ENCODE measurements at regions not wholly inside any gene's neighbourhood (a gene's known extent, or its start where the extent isn't known, plus 50 kb on each side); places are given as distances from the start of the nearest gene placed in this dataset.

DNA sequence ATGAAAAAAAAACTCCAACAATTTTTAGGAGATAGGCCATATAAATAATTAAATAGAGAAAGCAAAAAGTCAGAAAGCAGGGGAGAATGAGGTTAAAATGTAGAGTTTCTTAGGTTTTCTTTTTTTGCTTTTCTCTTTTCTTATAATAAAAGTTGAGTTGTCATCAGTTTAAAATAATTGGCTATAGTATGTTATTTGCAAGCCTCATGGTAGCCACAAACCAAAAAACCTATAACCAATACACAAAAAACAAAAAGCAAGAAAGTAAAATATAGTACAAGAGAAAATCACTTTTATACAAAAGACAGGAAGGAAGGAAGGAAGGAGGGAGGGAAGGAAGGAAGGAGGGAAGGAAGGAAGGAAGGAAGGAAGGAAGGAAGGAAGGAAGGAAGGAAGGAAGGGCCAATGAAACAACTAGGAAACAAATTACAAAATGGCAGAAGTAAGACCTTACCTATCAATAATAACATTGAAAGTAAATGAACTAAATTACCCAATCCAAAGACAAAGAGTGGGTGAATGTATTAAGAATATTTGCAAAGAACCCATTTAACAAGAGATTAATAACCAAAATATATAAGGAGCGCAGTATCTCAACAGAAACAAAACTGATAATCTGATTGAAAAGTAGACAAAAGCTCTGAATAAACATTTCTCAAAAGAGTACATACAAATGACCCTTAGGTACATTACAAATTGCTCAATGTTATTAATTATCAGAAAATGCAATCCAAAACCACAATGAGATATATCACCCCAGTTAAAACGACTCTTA is 541.3 kb upstream of the LRRTM4 start:
- TF ChIP-seq, protein P1, sequence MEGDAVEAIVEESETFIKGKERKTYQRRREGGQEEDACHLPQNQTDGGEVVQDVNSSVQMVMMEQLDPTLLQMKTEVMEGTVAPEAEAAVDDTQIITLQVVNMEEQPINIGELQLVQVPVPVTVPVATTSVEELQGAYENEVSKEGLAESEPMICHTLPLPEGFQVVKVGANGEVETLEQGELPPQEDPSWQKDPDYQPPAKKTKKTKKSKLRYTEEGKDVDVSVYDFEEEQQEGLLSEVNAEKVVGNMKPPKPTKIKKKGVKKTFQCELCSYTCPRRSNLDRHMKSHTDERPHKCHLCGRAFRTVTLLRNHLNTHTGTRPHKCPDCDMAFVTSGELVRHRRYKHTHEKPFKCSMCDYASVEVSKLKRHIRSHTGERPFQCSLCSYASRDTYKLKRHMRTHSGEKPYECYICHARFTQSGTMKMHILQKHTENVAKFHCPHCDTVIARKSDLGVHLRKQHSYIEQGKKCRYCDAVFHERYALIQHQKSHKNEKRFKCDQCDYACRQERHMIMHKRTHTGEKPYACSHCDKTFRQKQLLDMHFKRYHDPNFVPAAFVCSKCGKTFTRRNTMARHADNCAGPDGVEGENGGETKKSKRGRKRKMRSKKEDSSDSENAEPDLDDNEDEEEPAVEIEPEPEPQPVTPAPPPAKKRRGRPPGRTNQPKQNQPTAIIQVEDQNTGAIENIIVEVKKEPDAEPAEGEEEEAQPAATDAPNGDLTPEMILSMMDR (IDR thresholded peaks at IDR 0.05 in 4 of 5, conservative IDR thresholded peaks at IDR 0.05 in 1 of 5) = no peak
- TF ChIP-seq POLR2A (IDR thresholded peaks at IDR 0.05) = no peak
